ENCODE measurements at regions not wholly inside any gene's neighbourhood (a gene's known extent, or its start where the extent isn't known, plus 50 kb on each side); places are given as distances from the start of the nearest gene placed in this dataset.
"Not testable (repeated sequence)": the region's sequence is repeated elsewhere in the genome, so short reads cannot be mapped to it uniquely, and the experiment has no call there.

- peak; percentile 55 to 59 for DNase-seq
Measured at GRCh38 chr7:149714081-149714909, 59.1 kb downstream of the ZNF467 start.

GRCh38 chr7:149713731-149714068, 59.7 kb downstream of the ZNF467 start:
- DNase-seq: no peak

- no peak for DNase-seq
Measured at GRCh38 chr7:149713061-149713730, 60.2 kb downstream of the ZNF467 start.

GRCh38 chr7:149708026-149708425, 65.4 kb downstream of the ZNF467 start:
- DNase-seq: no peak

- peak; percentile 26 to 39 for DNase-seq
Measured at GRCh38 chr7:149707448-149707886, 65.9 kb downstream of the ZNF467 start.

GRCh38 chr7:149706398-149706797, 67.0 kb downstream of the ZNF467 start:
- no peak for DNase-seq

GRCh38 chr7:149704507-149704906, 68.9 kb downstream of the ZNF467 start:
- no peak for DNase-seq

GRCh38 chr7:149703044-149703650, 70.2 kb downstream of the ZNF467 start:
- no peak for DNase-seq

- no peak for DNase-seq
Measured at GRCh38 chr7:149701495-149702240, 71.7 kb downstream of the ZNF467 start.

- not testable (repeated sequence) for DNase-seq
Measured at GRCh38 chr7:149697767-149698166, 75.6 kb downstream of the ZNF467 start.

GRCh38 chr7:149696280-149696679, 77.1 kb downstream of the ZNF467 start:
- no peak for DNase-seq

GRCh38 chr7:149692557-149692982, 80.8 kb downstream of the ZNF467 start:
- no peak for DNase-seq

- no peak for DNase-seq
Measured at GRCh38 chr7:149692056-149692455, 81.3 kb downstream of the ZNF467 start.

- DNase-seq: no peak
Measured at GRCh38 chr7:149690688-149691446, 82.5 kb downstream of the ZNF467 start.

GRCh38 chr7:149689291-149689721, 84.1 kb downstream of the ZNF467 start:
- DNase-seq: no peak

GRCh38 chr7:149688836-149689235, 84.6 kb downstream of the ZNF467 start:
- no peak for DNase-seq

GRCh38 chr7:149687820-149688219, 85.6 kb downstream of the ZNF467 start:
- DNase-seq: not testable (repeated sequence)

- DNase-seq: no peak
Measured at GRCh38 chr7:149686449-149686848, 86.9 kb downstream of the ZNF467 start.

GRCh38 chr7:149686011-149686410, 87.4 kb downstream of the ZNF467 start:
- DNase-seq: peak; percentile 66 to 78

GRCh38 chr7:149685455-149685854, 87.9 kb downstream of the ZNF467 start:
- DNase-seq: no peak

GRCh38 chr7:149683898-149684297, 89.5 kb downstream of the ZNF467 start:
- DNase-seq: no peak

GRCh38 chr7:149683181-149683580, 90.2 kb downstream of the ZNF467 start:
- no peak for DNase-seq
